ENCODE measurements at regions not wholly inside any gene's neighbourhood (a gene's known extent, or its start where the extent isn't known, plus 50 kb on each side); places are given as distances from the start of the nearest gene placed in this dataset.

DNA sequence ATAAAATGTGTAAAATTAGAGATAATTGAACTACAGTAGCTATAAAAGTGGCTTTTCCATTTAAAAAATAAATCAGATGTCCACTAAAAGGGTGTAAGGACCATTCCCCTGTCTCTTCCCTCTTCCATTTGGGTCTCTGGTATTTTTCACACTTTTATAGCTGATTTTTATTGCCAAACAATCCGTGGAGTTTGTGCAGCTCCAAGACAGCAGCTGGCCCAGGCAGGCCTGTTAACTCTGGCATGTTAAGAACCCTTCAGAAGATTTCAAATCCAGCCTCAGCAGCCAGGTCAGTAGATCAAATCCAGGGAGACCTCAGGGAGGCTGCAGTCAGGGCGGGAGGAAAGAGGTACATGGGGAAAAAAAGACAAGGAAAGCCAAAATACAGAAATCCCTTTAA, 827.1 kb upstream of the FANCL start:
- Histone ChIP-seq H3K27ac (ENCODE audit: low read depth in 1 of 2, low read length in 2 of 2) (no peak overlapping the region), H3K4me1 (ENCODE audit: insufficient read depth, low read length) (no peaks in the 10 kb centered on the region), H3K27me3 (ENCODE audit: control insufficient read depth in 1 of 2, insufficient read depth in 2 of 2, low read length in 2 of 2) (no peaks in the 10 kb centered on the region), H3K4me3 (ENCODE audit: low read length) (no peak overlapping the region), H3K36me3 (ENCODE audit: insufficient read depth, low read length) (no peaks in the 10 kb centered on the region), H3K9me3 (ENCODE audit: control insufficient read depth in 1 of 2, insufficient read depth in 1 of 2, low read length in 2 of 2) (peaks cover 0 to 4% of the 10 kb centered on the region in 2 experiments)
- Mint-ChIP-seq H3K9me3 (peaks cover 6% of the 10 kb centered on the region), H3K36me3 (ENCODE audit: low read depth) (no peaks in the 10 kb centered on the region), H3K27ac (no peak overlapping the region), H3K27me3 (no peaks in the 10 kb centered on the region), H3K4me1 (ENCODE audit: low read depth) (no peaks in the 10 kb centered on the region), H3K4me3 (no peak overlapping the region)
- no peak for ATAC-seq (ENCODE audit: poor library complexity)
- ChIA-PET POLR2A (no interaction called here), CTCF (no interaction called here)
- TF ChIP-seq, protein P1, sequence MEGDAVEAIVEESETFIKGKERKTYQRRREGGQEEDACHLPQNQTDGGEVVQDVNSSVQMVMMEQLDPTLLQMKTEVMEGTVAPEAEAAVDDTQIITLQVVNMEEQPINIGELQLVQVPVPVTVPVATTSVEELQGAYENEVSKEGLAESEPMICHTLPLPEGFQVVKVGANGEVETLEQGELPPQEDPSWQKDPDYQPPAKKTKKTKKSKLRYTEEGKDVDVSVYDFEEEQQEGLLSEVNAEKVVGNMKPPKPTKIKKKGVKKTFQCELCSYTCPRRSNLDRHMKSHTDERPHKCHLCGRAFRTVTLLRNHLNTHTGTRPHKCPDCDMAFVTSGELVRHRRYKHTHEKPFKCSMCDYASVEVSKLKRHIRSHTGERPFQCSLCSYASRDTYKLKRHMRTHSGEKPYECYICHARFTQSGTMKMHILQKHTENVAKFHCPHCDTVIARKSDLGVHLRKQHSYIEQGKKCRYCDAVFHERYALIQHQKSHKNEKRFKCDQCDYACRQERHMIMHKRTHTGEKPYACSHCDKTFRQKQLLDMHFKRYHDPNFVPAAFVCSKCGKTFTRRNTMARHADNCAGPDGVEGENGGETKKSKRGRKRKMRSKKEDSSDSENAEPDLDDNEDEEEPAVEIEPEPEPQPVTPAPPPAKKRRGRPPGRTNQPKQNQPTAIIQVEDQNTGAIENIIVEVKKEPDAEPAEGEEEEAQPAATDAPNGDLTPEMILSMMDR (IDR thresholded peaks at IDR 0.05): no peak
- intact Hi-C loops (cut with DNase I, micrococcal nuclease): no loop called here
- DNase-seq: no peak

DNA sequence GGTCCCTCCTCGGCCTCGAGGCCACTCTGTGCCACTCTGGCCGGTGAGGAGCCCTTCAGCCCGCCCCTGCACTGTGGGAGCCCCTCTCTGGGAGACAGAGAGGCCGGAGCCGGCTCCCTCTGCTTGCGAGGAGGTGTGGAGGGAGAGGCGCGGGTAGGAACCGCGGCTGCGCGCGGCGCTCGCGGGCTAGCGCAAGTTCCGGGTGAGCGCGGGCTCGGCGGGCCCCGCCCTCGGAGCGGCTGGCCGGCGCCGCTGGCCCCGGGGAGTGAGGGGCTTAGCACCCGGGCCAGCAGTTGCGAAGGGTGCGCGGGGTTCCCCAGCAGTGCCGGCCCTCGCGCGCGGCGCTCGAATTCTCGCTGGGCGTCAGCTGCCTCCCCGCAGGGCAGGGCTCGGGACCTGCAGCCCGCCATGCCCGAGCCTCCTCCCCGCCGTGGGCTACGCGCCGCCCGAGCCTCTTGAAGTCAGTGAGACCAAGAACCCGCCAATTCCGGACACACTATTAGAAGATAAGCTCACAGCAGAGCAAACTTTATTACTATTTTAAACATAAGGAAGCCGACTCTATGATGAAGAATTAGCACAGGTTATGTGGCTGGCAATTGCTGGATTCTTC, 825.8 kb upstream of the FANCL start:
- ATAC-seq (ENCODE audit: poor library complexity) (no peak), DNase-seq (no peak)
- no peaks in the 10 kb centered on the region for H3K4me1 ChIP-seq (ENCODE audit: insufficient read depth, low read length)
- H3K4me3 Mint-ChIP-seq: no peak overlapping the region
- ChIA-PET POLR2A (no interaction called here), CTCF (no interaction called here)
- H3K27ac ChIP-seq (ENCODE audit: low read depth in 1 of 2, low read length in 2 of 2): no peak overlapping the region
- intact Hi-C loops (cut with DNase I, micrococcal nuclease): no loop called here
- TF ChIP-seq, protein P1 (IDR thresholded peaks at IDR 0.05): no peak
- no peak overlapping the region for H3K4me3 ChIP-seq (ENCODE audit: low read length)
- H3K36me3 ChIP-seq (ENCODE audit: insufficient read depth, low read length): no peaks in the 10 kb centered on the region
- H3K9me3 Mint-ChIP-seq: peaks cover 6% of the 10 kb centered on the region
- H3K36me3 Mint-ChIP-seq (ENCODE audit: low read depth): no peaks in the 10 kb centered on the region
- no peaks in the 10 kb centered on the region for H3K27me3 ChIP-seq (ENCODE audit: control insufficient read depth in 1 of 2, insufficient read depth in 2 of 2, low read length in 2 of 2)
- H3K9me3 ChIP-seq (ENCODE audit: control insufficient read depth in 1 of 2, insufficient read depth in 1 of 2, low read length in 2 of 2): peaks cover 0 to 7% of the 10 kb centered on the region in 2 experiments
- H3K4me1 Mint-ChIP-seq (ENCODE audit: low read depth): no peaks in the 10 kb centered on the region
- no peak overlapping the region for H3K27ac Mint-ChIP-seq
- no peaks in the 10 kb centered on the region for H3K27me3 Mint-ChIP-seq

DNA sequence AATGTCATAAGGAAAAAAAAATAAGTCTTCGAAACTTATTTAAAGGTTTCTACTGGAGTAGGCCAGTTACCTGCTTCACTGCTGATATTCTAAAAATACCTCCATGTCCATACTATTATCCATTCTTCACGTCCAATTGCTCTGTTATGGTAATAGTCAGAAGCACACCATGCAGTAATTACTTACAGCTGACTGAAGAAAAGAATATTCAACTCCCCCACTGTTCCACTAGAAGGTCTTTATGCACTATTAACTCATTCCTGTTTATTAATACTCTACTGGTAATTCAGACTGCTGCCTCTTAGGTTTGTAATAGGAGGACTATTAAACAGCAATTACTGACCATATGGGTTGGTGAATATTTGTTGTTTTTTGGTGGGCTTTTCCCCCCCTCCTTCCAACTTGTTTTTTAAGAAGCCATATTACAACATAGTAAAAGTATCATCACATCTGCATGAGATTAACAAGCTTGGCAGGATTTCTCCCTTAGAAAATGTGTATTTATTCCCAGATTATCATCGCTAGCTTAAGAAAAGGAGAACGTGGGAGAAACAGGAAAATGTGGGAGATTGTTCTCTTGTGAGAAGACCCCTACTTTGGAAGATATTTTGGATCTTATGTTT, 806.4 kb upstream of the FANCL start:
- H3K27ac Mint-ChIP-seq: no peak overlapping the region
- no peak overlapping the region for H3K27ac ChIP-seq (ENCODE audit: low read depth in 1 of 2, low read length in 2 of 2)
- ChIA-PET POLR2A (interaction anchor here (0.8 kb wide), 1 partner anchor 32 kb away, joined by 3 read pairs; no protein-coding TSS in a partner anchor), CTCF (no interaction called here)
- no peak overlapping the region for H3K4me3 Mint-ChIP-seq
- no peaks in the 10 kb centered on the region for H3K9me3 Mint-ChIP-seq
- ATAC-seq (ENCODE audit: poor library complexity): no peak
- peaks cover 0 to 8% of the 10 kb centered on the region in 2 experiments for H3K9me3 ChIP-seq (ENCODE audit: control insufficient read depth in 1 of 2, insufficient read depth in 1 of 2, low read length in 2 of 2)
- no peaks in the 10 kb centered on the region for H3K36me3 ChIP-seq (ENCODE audit: insufficient read depth, low read length)
- no peak overlapping the region for H3K4me3 ChIP-seq (ENCODE audit: low read length)
- H3K4me1 ChIP-seq (ENCODE audit: insufficient read depth, low read length): no peaks in the 10 kb centered on the region
- TF ChIP-seq, protein P1 (IDR thresholded peaks at IDR 0.05): no peak
- H3K27me3 Mint-ChIP-seq: no peaks in the 10 kb centered on the region
- intact Hi-C loops (cut with DNase I, micrococcal nuclease): no loop called here
- H3K4me1 Mint-ChIP-seq (ENCODE audit: low read depth): no peaks in the 10 kb centered on the region
- H3K27me3 ChIP-seq (ENCODE audit: control insufficient read depth in 1 of 2, insufficient read depth in 2 of 2, low read length in 2 of 2): no peaks in the 10 kb centered on the region
- DNase-seq: no peak
- no peaks in the 10 kb centered on the region for H3K36me3 Mint-ChIP-seq (ENCODE audit: low read depth)

Measured in CD4-positive, alpha-beta T cell (primary cell).